ENCODE measurements at regions not wholly inside any gene's neighbourhood (a gene's known extent, or its start where the extent isn't known, plus 50 kb on each side); places are given as distances from the start of the nearest gene placed in this dataset.

- Histone ChIP-seq H3K27ac (no peak overlapping the region), H3K9me3 (no peaks in the 10 kb centered on the region), H3K27me3 (peaks cover 0 to 2% of the 10 kb centered on the region in 2 donors), H3K4me1 (no peaks in the 10 kb centered on the region), H3K4me3 (no peak overlapping the region), H3K36me3 (no peaks in the 10 kb centered on the region)
- TF ChIP-seq CTCF (IDR thresholded peaks at IDR 0.05): no peak
- DNase-seq: no peak
- intact Hi-C loops (cut with DNase I; ENCODE audit: low total_unique reads): no loop called here
Measured at GRCh38 chr22:22737590-22737989, 93.2 kb downstream of the GGTLC2 start.

GRCh38 chr22:22738959-22739585 lies 94.7 kb downstream of the GGTLC2 start:
- no peak for TF ChIP-seq CTCF (IDR thresholded peaks at IDR 0.05)
- TF ChIP-seq POLR2A (IDR thresholded peaks at IDR 0.05): no peak
- H3K36me3 ChIP-seq: no peaks in the 10 kb centered on the region
- no peak for DNase-seq
- intact Hi-C loops (cut with DNase I; ENCODE audit: low total_unique reads): no loop called here
- H3K4me1 ChIP-seq: no peaks in the 10 kb centered on the region
- H3K27me3 ChIP-seq: peaks cover 0 to 2% of the 10 kb centered on the region in 2 donors
- H3K9me3 ChIP-seq: no peaks in the 10 kb centered on the region
- no peak overlapping the region for H3K4me3 ChIP-seq
- no peak overlapping the region for H3K27ac ChIP-seq

GRCh38 chr22:22740560-22741276 lies 96.3 kb downstream of the GGTLC2 start:
- intact Hi-C loops (cut with DNase I; ENCODE audit: low total_unique reads): no loop called here
- TF ChIP-seq CTCF (IDR thresholded peaks at IDR 0.05): no peak
- no peak for TF ChIP-seq POLR2A (IDR thresholded peaks at IDR 0.05)
- Histone ChIP-seq H3K4me3 (no peak overlapping the region), H3K4me1 (no peaks in the 10 kb centered on the region), H3K27ac (no peak overlapping the region), H3K27me3 (peaks cover 0 to 2% of the 10 kb centered on the region in 2 donors), H3K9me3 (no peaks in the 10 kb centered on the region), H3K36me3 (no peaks in the 10 kb centered on the region)
- no peak for DNase-seq

GRCh38 chr22:22741843-22742242 lies 97.4 kb downstream of the GGTLC2 start:
- no peak overlapping the region for H3K4me3 ChIP-seq
- DNase-seq: no peak
- peaks cover 0 to 2% of the 10 kb centered on the region in 2 donors for H3K27me3 ChIP-seq
- no peaks in the 10 kb centered on the region for H3K4me1 ChIP-seq
- TF ChIP-seq CTCF (IDR thresholded peaks at IDR 0.05): no peak
- no peak for TF ChIP-seq POLR2A (IDR thresholded peaks at IDR 0.05)
- intact Hi-C loops (cut with DNase I; ENCODE audit: low total_unique reads): no loop called here
- no peak overlapping the region for H3K27ac ChIP-seq
- no peaks in the 10 kb centered on the region for H3K36me3 ChIP-seq
- H3K9me3 ChIP-seq: no peaks in the 10 kb centered on the region

- TF ChIP-seq CTCF (IDR thresholded peaks at IDR 0.05): no peak
- TF ChIP-seq POLR2A (IDR thresholded peaks at IDR 0.05): no peak
- H3K4me3 ChIP-seq: no peak overlapping the region
- no peaks in the 10 kb centered on the region for H3K36me3 ChIP-seq
- H3K27me3 ChIP-seq: peaks cover 0 to 2% of the 10 kb centered on the region in 2 donors
- no peak for DNase-seq
- H3K4me1 ChIP-seq: no peaks in the 10 kb centered on the region
- intact Hi-C loops (cut with DNase I; ENCODE audit: low total_unique reads): no loop called here
- no peak overlapping the region for H3K27ac ChIP-seq
- no peaks in the 10 kb centered on the region for H3K9me3 ChIP-seq
Measured at GRCh38 chr22:22742641-22743040, 98.2 kb downstream of the GGTLC2 start.
